ENCODE measurements at regions not wholly inside any gene's neighbourhood (a gene's known extent, or its start where the extent isn't known, plus 50 kb on each side); places are given as distances from the start of the nearest gene placed in this dataset.
A peak's percentile ranks its signal among the peaks of the same experiment; 100 is the strongest.

DNA sequence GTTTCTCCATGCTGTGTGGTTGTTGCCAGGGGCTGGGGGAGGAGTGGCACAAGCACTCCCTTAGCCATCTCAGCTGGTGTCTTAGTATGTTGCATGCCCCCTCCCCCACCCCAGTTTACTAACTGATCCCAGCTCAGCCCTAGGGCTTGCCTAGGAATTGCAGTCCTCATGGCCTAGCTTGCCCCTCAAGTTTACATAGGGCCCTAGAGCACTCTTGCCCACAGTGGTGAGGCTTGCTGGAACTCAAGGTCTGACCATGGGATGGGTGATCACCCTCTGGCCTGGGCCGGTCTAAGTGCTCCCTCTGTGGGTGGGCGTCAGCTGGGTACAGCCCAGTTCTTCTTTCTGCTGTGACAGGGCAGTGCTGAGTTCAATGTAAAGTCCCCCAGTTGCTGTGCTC, 156.1 kb upstream of the PIEZO2 start:
- peak; percentile 33 for DNase-seq (ENCODE audit: low spot score)
- Histone ChIP-seq H3K36me3 (ENCODE audit: insufficient read depth) (no peaks in the 10 kb centered on the region), H3K79me2 (replicated peaks; ENCODE audit: insufficient read depth) (no peaks in the 10 kb centered on the region), H3K27ac (ENCODE audit: low read depth) (no peak overlapping the region), H3K4me2 (no peak overlapping the region), H3K4me1 (ENCODE audit: insufficient read depth) (no peaks in the 10 kb centered on the region; the same call in 1 of the 2 replicates), H3K4me3 (no peak overlapping the region), H4K20me1 (replicated peaks; ENCODE audit: insufficient read depth) (no peaks in the 10 kb centered on the region), H2AFZ (peak overlapping the region; percentile 90), H3F3A (replicated peaks; ENCODE audit: low read depth) (no peaks in the 10 kb centered on the region), H3K27me3 (ENCODE audit: insufficient read depth) (no peaks in the 10 kb centered on the region), H3K9me2 (ENCODE audit: insufficient read depth) (no peaks in the 10 kb centered on the region; the same call in 1 of the 2 replicates)
- Mint-ChIP-seq H3K4me3 (no peak overlapping the region), H3K4me1 (peaks cover 13% of the 10 kb centered on the region), H3K27me3 (ENCODE audit: insufficient read depth, low read depth, poor library complexity) (no peaks in the 10 kb centered on the region), H3K9me3 (peaks cover 15% of the 10 kb centered on the region), H3K36me3 (ENCODE audit: low read depth) (no peaks in the 10 kb centered on the region), H3K27ac (0 out of 2 replicates have a peak overlapping the region, but pooled peaks have one; percentile 27)
- peak; percentile 77 for ATAC-seq
- TF ChIP-seq STAT1 (IDR thresholded peaks at IDR 0.05; ENCODE audit: unreplicated experiment) (no peak), JUNB (IDR thresholded peaks at IDR 0.05; ENCODE audit: unreplicated experiment) (no peak)
- TF ChIP-seq, protein P1, sequence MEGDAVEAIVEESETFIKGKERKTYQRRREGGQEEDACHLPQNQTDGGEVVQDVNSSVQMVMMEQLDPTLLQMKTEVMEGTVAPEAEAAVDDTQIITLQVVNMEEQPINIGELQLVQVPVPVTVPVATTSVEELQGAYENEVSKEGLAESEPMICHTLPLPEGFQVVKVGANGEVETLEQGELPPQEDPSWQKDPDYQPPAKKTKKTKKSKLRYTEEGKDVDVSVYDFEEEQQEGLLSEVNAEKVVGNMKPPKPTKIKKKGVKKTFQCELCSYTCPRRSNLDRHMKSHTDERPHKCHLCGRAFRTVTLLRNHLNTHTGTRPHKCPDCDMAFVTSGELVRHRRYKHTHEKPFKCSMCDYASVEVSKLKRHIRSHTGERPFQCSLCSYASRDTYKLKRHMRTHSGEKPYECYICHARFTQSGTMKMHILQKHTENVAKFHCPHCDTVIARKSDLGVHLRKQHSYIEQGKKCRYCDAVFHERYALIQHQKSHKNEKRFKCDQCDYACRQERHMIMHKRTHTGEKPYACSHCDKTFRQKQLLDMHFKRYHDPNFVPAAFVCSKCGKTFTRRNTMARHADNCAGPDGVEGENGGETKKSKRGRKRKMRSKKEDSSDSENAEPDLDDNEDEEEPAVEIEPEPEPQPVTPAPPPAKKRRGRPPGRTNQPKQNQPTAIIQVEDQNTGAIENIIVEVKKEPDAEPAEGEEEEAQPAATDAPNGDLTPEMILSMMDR (conservative IDR thresholded peaks at IDR 0.05; ENCODE audit: low read depth in 2 of 2), result peak in 1 of 2 experiments; percentile 41; a peak in 1 of 4 replicates

DNA sequence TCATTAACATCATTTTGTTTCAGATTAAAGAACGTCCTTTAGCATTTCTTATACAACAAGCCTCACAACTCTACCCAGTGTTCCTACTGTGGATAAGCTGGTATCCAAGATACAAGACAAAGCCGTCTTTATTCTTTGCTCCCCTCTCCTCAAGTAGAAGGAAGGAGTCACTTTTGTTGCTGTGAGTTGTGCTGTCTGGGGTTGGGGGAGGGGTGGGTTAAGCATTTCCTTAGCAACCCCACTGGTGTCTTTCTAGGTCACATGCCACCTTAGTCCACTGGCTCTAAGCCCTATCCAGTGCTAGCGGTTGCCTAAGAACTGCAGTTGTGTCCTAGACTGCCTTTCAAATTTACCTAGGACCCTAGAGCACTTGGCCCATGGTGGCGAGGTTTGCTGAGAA, 155.6 kb upstream of the PIEZO2 start:
- H3K4me1 Mint-ChIP-seq, result peaks cover 13% of the 10 kb centered on the region
- no peaks in the 10 kb centered on the region; the same call in 1 of the 2 replicates for H3K4me1 ChIP-seq (ENCODE audit: insufficient read depth)
- H2AFZ ChIP-seq, result peak overlapping the region; percentile 90
- H3K27ac Mint-ChIP-seq, result no peak overlapping the region
- H3K27ac ChIP-seq (ENCODE audit: low read depth), result no peak overlapping the region
- no peaks in the 10 kb centered on the region for H3K36me3 ChIP-seq (ENCODE audit: insufficient read depth)
- no peaks in the 10 kb centered on the region for H3K27me3 Mint-ChIP-seq (ENCODE audit: insufficient read depth, low read depth, poor library complexity)
- no peaks in the 10 kb centered on the region for H4K20me1 ChIP-seq (replicated peaks; ENCODE audit: insufficient read depth)
- ATAC-seq, result peak; percentile 49
- no peaks in the 10 kb centered on the region; the same call in 1 of the 2 replicates for H3K9me2 ChIP-seq (ENCODE audit: insufficient read depth)
- peaks cover 15% of the 10 kb centered on the region for H3K9me3 Mint-ChIP-seq
- no peak overlapping the region for H3K4me3 Mint-ChIP-seq
- H3K36me3 Mint-ChIP-seq (ENCODE audit: low read depth), result no peaks in the 10 kb centered on the region
- H3F3A ChIP-seq (replicated peaks; ENCODE audit: low read depth), result no peaks in the 10 kb centered on the region
- H3K4me2 ChIP-seq, result no peak overlapping the region
- H3K4me3 ChIP-seq, result no peak overlapping the region
- H3K79me2 ChIP-seq (replicated peaks; ENCODE audit: insufficient read depth), result no peaks in the 10 kb centered on the region
- no peaks in the 10 kb centered on the region for H3K27me3 ChIP-seq (ENCODE audit: insufficient read depth)
- no peak for DNase-seq (ENCODE audit: low spot score)
- TF ChIP-seq ZNF114 (CRISPR knock-in tag; IDR thresholded peaks at IDR 0.05), result no peak
- TF ChIP-seq, protein P1 (conservative IDR thresholded peaks at IDR 0.05; ENCODE audit: low read depth in 2 of 2), result no peak
- TF ChIP-seq, protein P2, sequence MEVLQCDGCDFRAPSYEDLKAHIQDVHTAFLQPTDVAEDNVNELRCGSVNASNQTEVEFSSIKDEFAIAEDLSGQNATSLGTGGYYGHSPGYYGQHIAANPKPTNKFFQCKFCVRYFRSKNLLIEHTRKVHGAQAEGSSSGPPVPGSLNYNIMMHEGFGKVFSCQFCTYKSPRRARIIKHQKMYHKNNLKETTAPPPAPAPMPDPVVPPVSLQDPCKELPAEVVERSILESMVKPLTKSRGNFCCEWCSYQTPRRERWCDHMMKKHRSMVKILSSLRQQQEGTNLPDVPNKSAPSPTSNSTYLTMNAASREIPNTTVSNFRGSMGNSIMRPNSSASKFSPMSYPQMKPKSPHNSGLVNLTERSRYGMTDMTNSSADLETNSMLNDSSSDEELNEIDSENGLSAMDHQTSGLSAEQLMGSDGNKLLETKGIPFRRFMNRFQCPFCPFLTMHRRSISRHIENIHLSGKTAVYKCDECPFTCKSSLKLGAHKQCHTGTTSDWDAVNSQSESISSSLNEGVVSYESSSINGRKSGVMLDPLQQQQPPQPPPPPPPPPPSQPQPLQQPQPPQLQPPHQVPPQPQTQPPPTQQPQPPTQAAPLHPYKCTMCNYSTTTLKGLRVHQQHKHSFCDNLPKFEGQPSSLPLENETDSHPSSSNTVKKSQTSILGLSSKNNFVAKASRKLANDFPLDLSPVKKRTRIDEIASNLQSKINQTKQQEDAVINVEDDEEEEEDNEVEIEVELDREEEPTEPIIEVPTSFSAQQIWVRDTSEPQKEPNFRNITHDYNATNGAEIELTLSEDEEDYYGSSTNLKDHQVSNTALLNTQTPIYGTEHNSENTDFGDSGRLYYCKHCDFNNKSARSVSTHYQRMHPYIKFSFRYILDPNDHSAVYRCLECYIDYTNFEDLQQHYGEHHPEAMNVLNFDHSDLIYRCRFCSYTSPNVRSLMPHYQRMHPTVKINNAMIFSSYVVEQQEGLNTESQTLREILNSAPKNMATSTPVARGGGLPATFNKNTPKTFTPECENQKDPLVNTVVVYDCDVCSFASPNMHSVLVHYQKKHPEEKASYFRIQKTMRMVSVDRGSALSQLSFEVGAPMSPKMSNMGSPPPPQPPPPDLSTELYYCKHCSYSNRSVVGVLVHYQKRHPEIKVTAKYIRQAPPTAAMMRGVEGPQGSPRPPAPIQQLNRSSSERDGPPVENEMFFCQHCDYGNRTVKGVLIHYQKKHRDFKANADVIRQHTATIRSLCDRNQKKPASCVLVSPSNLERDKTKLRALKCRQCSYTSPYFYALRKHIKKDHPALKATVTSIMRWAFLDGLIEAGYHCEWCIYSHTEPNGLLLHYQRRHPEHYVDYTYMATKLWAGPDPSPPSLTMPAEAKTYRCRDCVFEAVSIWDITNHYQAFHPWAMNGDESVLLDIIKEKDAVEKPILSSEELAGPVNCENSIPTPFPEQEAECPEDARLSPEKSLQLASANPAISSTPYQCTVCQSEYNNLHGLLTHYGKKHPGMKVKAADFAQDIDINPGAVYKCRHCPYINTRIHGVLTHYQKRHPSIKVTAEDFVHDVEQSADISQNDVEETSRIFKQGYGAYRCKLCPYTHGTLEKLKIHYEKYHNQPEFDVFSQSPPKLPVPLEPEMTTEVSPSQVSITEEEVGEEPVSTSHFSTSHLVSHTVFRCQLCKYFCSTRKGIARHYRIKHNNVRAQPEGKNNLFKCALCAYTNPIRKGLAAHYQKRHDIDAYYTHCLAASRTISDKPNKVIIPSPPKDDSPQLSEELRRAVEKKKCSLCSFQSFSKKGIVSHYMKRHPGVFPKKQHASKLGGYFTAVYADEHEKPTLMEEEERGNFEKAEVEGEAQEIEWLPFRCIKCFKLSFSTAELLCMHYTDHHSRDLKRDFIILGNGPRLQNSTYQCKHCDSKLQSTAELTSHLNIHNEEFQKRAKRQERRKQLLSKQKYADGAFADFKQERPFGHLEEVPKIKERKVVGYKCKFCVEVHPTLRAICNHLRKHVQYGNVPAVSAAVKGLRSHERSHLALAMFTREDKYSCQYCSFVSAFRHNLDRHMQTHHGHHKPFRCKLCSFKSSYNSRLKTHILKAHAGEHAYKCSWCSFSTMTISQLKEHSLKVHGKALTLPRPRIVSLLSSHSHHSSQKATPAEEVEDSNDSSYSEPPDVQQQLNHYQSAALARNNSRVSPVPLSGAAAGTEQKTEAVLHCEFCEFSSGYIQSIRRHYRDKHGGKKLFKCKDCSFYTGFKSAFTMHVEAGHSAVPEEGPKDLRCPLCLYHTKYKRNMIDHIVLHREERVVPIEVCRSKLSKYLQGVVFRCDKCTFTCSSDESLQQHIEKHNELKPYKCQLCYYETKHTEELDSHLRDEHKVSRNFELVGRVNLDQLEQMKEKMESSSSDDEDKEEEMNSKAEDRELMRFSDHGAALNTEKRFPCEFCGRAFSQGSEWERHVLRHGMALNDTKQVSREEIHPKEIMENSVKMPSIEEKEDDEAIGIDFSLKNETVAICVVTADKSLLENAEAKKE (CRISPR knock-in tag; IDR thresholded peaks at IDR 0.05), result no peak
- TF ChIP-seq CREB1 (CRISPR knock-in tag; IDR thresholded peaks at IDR 0.05; ENCODE audit: low read depth), result no peak
- no peak for TF ChIP-seq JUNB (IDR thresholded peaks at IDR 0.05; ENCODE audit: unreplicated experiment)
- TF ChIP-seq NANOG (IDR thresholded peaks at IDR 0.05; ENCODE audit: borderline replicate concordance), result no peak
- no peak for TF ChIP-seq EZH2 (IDR thresholded peaks at IDR 0.05; ENCODE audit: low read depth, unreplicated experiment)
- no peak for TF ChIP-seq ZNF331 (CRISPR knock-in tag; IDR thresholded peaks at IDR 0.05; ENCODE audit: low read depth)
- no peak for TF ChIP-seq EZH2phosphoT487 (IDR thresholded peaks at IDR 0.05; ENCODE audit: unreplicated experiment)
